Medulla oblongata (tissue), 1 donor: ENCODE measurements at regions not wholly inside any gene's neighbourhood (a gene's known extent, or its start where the extent isn't known, plus 50 kb on each side); places are given as distances from the start of the nearest gene placed in this dataset.

Source experiments
- DNase-seq: peaks from one replicate; pipeline ENCODE4 v3.0.0-alpha.2; 2015; ENCODE audit errors: extremely low spot score

- no peak for DNase-seq
These were observed 166.6 kb downstream of the INHBA start for GRCh38 chr7:41536122-41536872.

- DNase-seq, result no peak
These were observed 173.1 kb downstream of the INHBA start for GRCh38 chr7:41529831-41530230.

- no peak for DNase-seq
These were observed 178.0 kb downstream of the INHBA start for GRCh38 chr7:41524876-41525275.

GRCh38 chr7:41520445-41520844 is 182.4 kb downstream of the INHBA start:
- no peak for DNase-seq

GRCh38 chr7:41517771-41518170 is 185.1 kb downstream of the INHBA start:
- no peak for DNase-seq

DNA sequence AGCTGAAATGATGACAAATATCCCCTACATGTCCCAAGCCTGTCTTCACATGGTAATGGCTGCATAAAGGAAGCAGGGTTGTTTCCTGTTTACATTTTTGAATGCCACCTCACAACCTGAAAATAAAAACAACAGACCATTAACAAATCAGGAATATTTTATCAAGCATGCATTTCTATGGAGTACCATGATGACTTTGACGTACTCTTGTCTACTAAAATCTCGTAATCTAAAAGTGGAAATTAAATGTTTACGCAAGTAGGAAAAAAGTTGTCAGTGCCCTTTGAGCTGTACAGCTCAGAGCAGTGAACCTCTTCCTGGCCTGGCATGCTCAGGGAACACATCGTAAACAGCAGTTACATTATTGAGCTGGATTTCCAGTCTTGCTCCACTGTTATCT is 194.1 kb downstream of the INHBA start:
- DNase-seq, result no peak

DNA sequence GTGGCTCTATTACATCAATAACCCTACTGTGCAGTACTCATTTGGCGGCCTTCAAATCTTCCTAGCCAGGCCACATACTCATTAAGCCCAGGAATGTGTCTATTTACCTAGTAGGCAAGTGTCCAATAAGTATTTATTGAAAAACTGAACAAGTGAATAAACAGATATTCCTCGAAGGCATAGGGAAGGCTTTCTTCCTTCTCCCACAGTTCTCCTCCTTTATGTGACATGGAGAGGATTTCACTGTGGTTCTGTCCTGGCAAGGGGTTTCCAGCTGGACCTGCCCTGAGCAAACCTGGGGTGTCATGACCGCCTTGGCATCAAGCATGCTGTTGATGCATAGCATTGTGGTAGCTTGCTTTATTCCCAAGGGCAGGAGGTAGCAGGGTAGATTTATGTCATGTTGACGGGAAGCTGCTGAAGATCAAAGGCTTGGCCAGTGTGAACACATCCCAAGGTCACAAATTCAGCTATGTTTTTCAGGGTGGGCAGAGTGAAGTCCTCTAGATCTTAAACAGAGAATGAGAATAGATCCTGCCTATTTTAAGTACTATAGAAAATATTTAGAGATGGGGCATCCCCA is 195.1 kb downstream of the INHBA start:
- DNase-seq, result no peak

DNA sequence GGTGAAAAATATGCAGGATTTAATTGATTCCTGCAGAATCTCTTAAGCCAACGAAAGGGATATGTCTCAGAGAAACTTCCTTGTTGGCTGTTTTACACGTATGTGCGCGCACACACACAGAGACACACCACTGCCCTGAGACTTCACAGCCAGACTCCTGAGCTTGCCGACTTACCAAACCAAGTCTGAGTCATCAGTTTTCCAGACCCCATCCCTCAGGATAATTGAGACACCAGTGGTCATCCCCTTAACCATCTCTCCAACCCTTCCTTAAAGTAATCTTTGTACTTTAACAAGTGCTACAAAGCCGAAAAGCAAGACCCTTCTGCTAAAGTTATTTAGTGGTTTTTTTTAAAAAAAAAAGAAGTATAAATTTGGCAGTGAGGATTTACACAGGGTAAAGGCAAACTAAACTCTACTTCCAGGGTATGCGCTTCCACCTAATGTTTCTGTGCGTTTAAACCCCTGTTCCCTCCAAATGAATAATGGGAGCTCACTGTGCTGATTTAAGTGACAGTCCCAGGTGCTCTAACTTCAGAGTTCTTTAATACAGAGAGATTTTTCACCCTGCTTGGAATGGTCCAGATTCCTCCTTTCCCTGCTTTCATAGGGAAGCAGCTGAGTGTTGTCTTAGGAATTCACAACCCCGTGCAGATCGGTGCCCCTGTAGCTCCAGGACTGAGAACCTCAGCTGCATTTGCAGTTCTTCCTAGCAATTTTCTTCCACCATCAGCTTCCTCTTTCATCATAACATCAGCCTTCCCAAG is 198.5 kb downstream of the INHBA start:
- DNase-seq, result no peak

DNA sequence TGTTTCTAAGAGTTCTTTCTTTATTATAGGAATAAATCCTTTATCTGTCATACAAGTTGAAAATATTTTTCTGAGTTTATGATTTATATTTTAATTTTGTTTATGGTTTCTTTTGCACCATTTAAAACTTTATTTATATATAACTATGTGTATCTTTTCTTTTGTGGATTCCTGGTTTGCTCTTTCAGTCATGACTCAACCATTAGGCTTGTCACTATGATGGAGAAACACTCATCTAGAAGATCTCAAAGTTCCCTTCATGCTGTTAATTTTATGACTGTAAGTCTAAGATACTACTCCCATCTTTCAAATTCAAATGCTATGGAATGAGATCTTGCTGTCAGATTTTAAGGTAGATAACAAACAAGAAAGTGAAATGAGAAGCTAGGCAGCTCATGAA is 199.5 kb downstream of the INHBA start:
- no peak for DNase-seq

GRCh38 chr7:41501466-41501865 is 201.4 kb downstream of the INHBA start:
- DNase-seq, result no peak

- DNase-seq, result no peak
These were observed 201.9 kb downstream of the INHBA start for GRCh38 chr7:41501006-41501405.

DNA sequence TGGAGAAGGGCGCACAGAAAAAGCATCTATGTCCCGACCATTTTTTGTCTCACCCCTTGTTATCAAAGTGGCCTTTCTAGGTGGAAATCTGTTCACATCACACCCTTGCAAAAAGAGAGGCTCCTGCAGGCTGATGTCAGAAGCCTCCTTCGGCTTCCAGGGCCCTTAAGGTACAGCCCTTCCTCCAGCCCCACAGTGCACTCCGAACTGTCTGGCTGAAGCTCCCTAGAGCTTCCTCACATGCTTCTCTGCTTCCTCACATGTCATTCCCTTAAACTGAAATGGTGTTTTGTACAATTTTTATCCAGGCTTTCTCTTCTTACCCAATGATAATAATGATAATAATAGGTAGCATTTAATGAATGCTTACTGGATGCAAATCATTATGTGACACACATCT is 210.3 kb downstream of the INHBA start:
- no peak for DNase-seq

DNA sequence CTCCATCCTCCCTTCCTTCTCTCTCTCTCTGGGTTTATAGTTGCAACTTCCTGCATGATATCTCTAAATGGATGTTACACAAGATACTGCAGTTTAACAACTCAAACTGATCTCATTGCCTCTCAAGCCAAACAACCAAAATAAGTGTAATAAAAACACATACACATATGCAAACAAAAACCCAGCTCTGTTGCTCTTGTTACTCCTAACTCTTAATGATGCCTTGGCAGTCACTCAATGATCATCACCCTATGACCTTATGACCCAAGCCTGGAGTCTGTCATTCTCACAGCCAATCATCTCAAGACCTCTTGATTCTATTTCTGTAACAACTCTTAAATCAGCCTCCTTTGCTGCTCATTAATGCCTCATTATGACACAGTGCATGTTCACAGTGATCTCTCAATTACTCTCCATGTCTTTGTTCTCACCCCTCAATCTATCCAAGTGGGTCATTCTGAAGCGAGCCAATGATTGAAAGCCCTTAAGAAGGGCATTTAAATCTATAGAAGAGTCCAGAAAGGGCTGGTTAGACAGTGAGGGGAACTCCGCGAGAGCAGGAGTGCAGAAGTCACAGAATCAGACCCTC is 210.9 kb downstream of the INHBA start:
- no peak for DNase-seq

DNA sequence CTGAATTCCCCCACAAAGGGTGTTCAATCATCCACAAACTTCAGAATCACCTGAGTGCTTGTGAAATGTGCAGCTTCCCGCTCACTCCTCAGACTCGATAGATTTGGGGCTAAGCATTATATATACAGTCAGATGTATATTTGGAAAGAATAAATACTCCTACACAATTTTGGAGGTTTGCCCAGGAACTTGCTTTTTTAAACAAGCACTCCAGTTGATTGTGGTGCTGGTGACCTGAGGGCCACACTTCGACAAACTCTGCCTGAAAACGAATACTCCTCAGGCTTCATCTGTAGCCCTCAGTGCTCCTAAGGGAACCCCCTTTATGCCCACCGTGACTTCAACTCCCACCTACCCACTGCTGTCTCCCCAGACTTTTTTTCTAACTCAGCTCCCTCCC is 211.6 kb downstream of the INHBA start:
- no peak for DNase-seq

GRCh38 chr7:41489885-41490284 is 213.0 kb downstream of the INHBA start:
- no peak for DNase-seq

DNA sequence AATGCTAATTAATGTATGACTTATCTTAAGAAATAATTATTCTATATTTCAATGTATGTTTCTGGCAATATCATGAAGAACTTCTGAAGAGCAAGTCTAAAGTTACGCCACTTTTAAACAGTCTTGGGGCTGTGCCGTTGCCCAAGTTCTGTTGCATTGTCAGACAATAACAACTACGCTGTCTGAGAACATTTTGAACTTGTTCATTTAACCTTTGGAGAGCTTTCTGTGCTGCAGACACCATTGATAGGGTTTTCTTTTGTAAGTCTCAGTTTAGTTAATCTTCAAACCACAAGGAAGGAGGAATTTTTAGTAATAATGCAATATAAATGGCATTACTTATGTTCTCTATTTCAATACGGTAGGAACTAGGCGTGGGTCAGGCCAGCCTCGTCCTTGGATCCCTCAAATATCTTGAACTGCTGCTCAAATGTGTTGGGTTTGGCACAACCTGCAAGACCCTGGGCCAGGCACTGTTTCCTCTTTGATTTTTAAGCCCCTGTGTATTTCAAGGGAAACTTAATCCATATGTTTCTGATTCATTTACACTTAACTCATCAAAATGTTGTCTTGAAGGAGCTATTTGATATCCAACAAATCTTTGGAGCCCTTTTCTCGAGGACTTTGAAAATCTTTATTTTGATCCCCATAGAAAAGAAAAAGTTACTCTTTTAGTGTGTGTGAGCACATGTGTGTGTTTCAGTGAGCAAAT is 215.5 kb downstream of the INHBA start:
- DNase-seq, result no peak

DNA sequence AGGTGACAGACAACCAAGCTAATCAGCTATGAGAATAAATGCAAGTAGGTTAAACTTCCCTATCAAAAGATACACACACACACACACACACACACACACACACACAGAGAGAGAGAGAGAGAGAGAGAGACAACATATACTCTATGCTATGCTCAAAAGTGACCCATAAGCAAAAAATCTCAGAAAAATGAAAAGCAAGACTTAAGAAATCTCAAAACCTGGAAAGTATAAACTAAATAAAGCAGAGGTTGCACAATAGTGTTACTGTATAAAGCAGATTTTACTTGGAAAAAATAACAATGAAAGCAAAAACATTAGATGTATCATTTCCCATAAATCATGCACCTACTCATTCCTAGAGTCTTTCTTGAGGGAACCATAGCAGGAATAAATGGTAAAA is 221.5 kb downstream of the INHBA start:
- no peak for DNase-seq

GRCh38 chr7:41478187-41478586 is 224.7 kb downstream of the INHBA start:
- DNase-seq, result no peak

DNA sequence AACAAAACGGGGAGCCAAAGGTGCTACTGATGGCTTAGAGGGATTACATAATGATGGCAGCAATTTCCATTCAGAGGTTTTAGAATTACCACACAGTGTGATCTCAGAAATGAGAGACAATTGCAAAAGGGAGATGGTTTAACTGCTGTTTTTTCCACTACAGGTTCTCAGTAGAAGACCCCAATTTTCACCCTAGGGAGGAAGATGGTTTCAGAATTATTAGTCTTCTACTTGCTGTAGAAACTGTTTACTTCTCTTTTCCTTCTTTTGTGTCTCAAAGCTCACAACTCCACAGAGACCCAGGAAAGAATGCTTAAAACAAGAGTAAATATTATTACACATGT is 226.5 kb downstream of the INHBA start:
- no peak for DNase-seq

GRCh38 chr7:41475801-41476459 is 227.0 kb downstream of the INHBA start:
- no peak for DNase-seq

DNA sequence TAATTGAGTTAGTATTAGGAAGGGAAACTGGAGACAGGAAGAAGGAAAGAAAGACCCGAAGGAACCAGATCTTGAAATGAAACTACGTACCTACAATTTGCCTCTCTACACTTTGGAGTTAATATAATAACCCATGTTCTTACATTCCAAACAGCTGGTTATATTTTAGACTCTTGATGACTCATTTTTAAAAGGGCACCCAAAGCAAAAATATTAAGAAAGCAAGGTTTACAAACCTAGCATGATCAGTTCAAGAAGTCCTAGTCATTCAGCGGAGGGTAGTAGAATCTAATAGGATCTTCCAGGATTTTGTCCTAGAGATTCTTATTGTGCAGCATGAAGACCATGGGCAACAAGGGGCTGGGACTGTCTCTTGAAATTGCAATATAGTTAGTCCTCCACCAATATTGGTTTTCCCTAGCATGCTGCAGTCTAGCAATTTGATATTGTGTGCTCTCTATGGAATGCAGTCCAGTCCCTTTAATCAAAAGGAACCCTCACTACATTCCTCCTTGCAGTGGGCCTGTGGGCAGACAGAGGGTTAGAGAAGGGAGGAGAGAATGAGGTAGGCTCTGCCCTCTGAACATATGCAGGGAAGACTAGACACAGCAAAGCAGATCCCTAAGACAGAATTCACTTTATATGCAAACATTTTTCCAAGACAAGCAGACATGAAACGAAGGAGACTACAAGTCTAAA is 230.3 kb downstream of the INHBA start:
- DNase-seq, result no peak
